ENCODE measurements at regions not wholly inside any gene's neighbourhood (a gene's known extent, or its start where the extent isn't known, plus 50 kb on each side); places are given as distances from the start of the nearest gene placed in this dataset.

GRCh38 chr6:101208152-101208551 lies 185.4 kb upstream of the GRIK2 start:
- TF ChIP-seq POLR2A (IDR thresholded peaks at IDR 0.05) (no peak), CTCF (IDR thresholded peaks at IDR 0.05 in 8 of 11, conservative IDR thresholded peaks at IDR 0.05 in 3 of 11) (no peak), POLR2AphosphoS5 (IDR thresholded peaks at IDR 0.05) (no peak)
